Left ventricle myocardium superior (tissue), 1 donor: ENCODE measurements at regions not wholly inside any gene's neighbourhood (a gene's known extent, or its start where the extent isn't known, plus 50 kb on each side); places are given as distances from the start of the nearest gene placed in this dataset.

Experiments used
- ATAC-seq: fragments of 200-7000 bp; cut with Tn5 transposase; one replicate; pipeline ENCODE4 v1.9.1; 2020; ENCODE audit warnings: mild to moderate bottlenecking, moderate library complexity
- DNase-seq: peaks from one replicate; pipeline ENCODE4 v3.0.0-alpha.2; 2020
- intact Hi-C: fragments of 100-400 bp; cut with micrococcal nuclease; formaldehyde crosslinking; loops from one replicate; pipeline ENCODE4 v1.11.0; 2022
- donor health status: DM: no; HTN: yes; CAD: no; lungs with severe emphysema.

GRCh38 chr3:139794469-139795265, 116.9 kb upstream of the NMNAT3 start:
- no peak for ATAC-seq
- no peak for DNase-seq
- intact Hi-C loops: no loop called here

GRCh38 chr3:139793408-139793807, 115.6 kb upstream of the NMNAT3 start:
- ATAC-seq: no peak
- no peak for DNase-seq
- intact Hi-C loops: no loop called here

GRCh38 chr3:139780593-139780992, 102.8 kb upstream of the NMNAT3 start:
- intact Hi-C loops: no loop called here
- ATAC-seq: peak; percentile 64
- DNase-seq: no peak

- ATAC-seq: no peak
- no peak for DNase-seq
- intact Hi-C loops: no loop called here
These were observed 101.0 kb upstream of the NMNAT3 start for GRCh38 chr3:139778682-139779233.

GRCh38 chr3:139774560-139775302, 97.0 kb upstream of the NMNAT3 start:
- ATAC-seq (peak; percentile 78), DNase-seq (no peak)
- intact Hi-C loops: no loop called here

- intact Hi-C loops: no loop called here
- ATAC-seq: no peak
- DNase-seq: no peak
These were observed 95.0 kb upstream of the NMNAT3 start for GRCh38 chr3:139772539-139773500.

- ATAC-seq (no peak), DNase-seq (no peak)
- intact Hi-C loops: no loop called here
These were observed 93.6 kb upstream of the NMNAT3 start for GRCh38 chr3:139771331-139771730.

DNA sequence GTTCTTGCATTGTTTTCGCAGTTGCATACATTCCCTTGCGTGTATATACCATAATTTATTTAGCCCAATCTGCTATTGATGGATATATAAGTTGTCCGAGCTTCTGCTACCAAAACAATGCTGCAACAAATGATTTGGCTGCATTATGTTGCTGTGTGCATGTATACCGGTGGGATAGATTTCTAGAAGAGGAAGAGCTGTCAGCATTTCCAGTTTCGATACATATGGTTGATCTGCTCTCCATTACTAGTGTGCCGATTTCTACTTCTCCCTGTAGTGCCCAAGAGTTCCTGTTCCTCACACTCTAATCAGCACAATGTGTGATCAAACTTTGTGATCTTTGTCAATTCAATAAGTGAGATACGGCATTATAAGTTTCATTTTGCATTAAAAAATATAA, 92.8 kb upstream of the NMNAT3 start:
- intact Hi-C loops: no loop called here
- no peak for ATAC-seq
- DNase-seq: no peak

GRCh38 chr3:139769796-139770195, 92.0 kb upstream of the NMNAT3 start:
- DNase-seq (no peak), ATAC-seq (no peak)
- intact Hi-C loops: no loop called here

DNA sequence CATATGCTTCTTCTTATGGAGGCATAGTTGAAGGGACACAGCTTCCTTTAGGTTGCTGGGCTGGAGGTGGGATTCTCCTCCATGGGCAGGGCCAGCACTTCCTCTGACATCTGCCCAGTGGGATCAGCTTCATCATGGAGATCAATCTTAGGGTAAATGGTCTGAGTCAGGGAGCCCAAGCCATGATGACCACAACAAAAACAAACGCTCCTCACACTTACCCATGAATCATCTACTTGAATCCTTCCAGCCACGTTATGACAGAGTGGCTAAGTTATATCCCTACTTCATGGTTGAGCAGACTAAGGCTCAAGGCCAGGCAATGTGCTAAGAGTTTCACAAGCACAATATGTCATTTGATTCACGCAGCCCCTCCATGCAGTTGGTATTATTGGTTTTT, 87.2 kb upstream of the NMNAT3 start:
- intact Hi-C loops: no loop called here
- DNase-seq (no peak), ATAC-seq (no peak)

DNA sequence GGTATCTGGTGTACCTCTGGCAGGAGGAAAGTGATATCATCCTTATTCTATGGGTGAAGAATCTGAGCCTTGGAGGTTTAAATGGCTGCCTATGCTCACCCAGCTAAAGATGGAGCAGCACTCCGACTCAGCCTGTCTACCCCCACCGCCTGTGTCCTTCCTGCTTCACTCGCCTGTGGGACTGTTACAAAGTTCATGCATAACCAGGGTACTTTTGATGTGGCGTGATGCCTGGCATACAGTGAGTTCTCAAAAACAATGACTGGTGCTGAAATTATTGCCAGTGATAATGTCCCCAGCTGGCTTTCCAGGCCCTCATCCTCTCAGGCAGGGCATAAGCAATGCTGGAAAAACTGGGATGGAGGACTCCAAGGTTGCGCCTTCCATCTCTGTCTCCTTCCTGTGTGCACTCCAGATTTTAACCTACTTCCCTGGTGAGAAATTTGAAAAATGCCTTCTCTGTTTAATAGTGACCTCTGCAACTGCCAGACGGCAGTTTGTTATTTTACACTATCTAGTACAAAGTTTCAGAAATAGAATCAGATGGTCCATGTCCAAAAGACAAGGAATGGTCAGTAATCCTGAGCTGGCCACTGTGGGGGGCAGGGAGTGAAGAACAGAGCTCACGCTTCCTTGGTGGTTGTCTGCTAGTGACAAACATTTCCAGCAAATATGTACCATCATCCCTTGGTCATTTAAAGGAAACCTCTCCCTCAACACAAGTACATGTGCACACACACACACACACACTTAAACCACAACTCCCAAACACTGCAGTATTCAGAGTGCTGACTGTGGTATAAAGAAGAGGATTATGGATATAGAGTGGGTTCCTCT, 86.5 kb upstream of the NMNAT3 start:
- peak; percentile 92 for ATAC-seq
- intact Hi-C loops: no loop called here
- DNase-seq: peak; percentile 28

GRCh38 chr3:139762302-139762701, 84.5 kb upstream of the NMNAT3 start:
- intact Hi-C loops: no loop called here
- ATAC-seq (no peak), DNase-seq (no peak)

DNA sequence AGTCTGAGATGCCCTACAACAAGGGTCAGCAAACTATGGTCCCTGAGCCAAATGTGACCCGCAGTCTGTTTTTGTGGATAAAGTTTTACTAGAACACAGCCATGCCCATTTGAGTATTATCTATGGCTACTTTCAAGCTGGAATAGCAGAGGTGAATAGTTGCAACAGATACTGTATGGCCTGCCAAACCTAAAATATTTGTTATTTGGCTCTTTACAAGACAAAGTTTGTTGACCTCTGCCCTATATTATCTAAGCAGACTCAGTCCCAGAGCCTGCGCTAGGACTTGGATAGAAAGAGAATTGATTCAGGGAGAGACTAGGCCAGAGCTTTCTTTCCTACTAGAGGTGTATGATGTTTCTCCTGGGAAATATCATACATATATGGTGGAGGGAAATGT, 81.7 kb upstream of the NMNAT3 start:
- no peak for ATAC-seq
- intact Hi-C loops: no loop called here
- DNase-seq: no peak

- DNase-seq (no peak), ATAC-seq (peak; percentile 83)
- intact Hi-C loops: no loop called here
These were observed 81.0 kb upstream of the NMNAT3 start for GRCh38 chr3:139758654-139759291.

GRCh38 chr3:139757448-139758030, 79.8 kb upstream of the NMNAT3 start:
- DNase-seq (no peak), ATAC-seq (no peak)
- intact Hi-C loops: no loop called here

DNA sequence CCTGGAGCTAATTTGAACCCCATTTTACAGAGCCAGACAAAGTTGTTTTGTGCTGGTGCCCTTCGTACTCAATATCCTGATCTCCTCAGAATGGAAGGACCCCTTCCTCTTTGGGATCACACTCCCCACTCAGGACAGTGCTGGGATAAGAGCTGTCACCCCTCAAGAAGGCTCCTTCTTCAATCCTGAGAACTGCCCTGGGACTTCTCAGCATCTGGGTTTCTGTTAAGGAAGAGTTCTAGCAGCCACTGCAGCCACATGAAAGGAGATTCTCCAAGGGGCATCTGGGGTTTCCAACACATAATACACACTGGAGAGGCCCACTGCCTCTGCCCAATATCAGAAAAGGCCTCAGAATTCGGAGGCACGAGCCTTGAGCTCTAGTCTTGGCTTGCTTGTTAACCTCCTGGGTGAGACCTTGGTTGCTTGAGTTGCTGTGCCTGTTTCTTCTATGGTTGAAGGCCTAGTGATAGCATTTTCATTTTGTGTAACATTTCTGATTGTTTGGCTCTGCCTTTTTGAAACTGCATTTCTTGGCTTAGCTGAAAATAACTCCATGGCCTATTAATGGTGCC, 78.8 kb upstream of the NMNAT3 start:
- intact Hi-C loops: no loop called here
- DNase-seq (no peak), ATAC-seq (no peak)

DNA sequence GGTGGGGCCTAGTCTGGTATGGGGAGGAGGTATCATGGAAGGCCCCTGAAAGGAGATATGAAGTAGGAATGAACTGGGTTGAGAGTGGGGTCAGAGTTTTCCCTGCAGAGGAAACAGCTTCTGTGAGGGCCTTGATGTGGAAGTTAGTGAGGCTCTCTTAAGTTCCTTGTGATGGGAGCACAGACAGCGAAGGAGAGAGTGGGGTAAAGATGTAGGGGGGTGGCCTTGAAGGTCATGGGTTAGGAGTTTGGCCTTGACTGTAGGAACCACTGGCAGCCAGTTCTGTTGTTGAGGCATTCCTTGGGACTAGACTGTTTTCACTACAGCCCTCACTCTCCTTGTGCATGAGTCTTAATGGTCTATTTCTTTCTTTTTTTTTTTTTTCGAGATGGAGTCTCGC, 77.8 kb upstream of the NMNAT3 start:
- DNase-seq (no peak), ATAC-seq (no peak)
- intact Hi-C loops: no loop called here
